GM21390 (cell line): ENCODE measurements at regions not wholly inside any gene's neighbourhood (a gene's known extent, or its start where the extent isn't known, plus 50 kb on each side); places are given as distances from the start of the nearest gene placed in this dataset.
"Not testable (repeated sequence)": the region's sequence is repeated elsewhere in the genome, so short reads cannot be mapped to it uniquely, and the experiment has no call there.

Experiments used
- ATAC-seq: cut with Tn5 transposase; IDR thresholded peaks from one replicate; pipeline ENCODE4 v1.9.1; 2021; ENCODE audit not compliant: unreplicated experiment

DNA sequence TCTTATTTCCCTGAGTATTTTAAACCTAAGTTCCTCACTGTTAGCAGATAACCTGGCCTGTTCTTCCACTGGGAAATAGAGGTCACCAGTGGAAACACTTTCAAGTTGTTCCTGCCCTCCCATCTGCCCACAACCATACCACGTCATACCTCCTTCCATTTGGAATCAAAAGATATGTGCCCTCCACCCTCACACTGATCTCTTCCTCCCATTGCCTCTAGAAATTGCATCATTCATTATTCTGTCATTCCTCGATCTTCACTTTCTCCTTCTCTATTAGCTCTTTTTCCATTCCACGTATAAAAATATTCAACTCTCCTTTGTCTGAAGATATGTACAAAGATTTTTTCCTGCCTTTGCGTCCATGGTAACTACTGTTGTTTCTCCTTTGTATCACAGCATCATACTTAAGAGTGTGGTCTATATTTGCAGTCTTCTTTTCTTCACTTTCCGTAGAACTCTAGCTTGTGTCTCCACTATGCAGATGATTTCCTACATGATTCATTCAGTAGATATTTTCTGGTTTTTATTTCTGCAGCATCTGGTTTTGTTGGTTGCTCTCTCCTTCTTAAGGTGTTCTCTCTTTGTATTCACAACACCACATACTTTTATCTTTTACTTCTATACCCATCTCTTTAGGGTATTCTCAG, 312.3 kb downstream of the REEP3 start:
- no peak for ATAC-seq

DNA sequence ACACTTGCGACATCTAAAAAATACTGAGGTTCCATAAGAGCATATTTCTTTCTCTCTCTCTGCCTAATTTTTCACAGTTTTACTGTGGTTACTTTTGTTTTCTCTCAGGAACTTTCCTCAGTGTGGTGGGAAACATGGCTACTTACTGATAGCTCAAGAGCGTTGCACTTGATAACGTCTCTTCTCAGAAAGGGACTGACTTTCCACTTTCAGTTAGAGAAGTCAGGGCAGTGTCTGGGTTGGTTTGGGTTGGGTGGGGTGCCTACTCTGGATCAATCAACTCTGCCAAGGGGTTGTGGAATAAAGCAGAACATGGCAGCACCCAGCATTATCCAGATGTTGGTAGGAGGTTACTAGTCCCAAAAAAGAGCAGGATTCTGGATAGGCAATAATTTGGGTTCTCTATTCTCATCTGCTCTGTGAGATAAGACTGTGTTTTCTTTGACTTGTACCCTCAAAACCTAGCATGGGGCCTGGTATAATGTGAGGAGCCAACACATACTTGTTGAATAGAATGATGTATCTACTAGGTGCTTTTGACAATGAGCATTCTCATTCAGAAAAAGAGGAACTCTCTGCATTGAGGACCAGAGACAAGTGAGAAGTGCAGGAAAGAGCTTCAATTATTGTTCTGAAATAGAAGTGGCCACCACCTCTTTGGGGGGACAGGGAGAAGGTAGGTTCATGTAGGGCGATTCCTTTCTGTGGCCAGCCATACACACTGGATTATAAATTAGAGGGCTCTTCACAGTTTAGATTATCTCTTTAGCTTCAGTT, 315.7 kb downstream of the REEP3 start:
- no peak for ATAC-seq

DNA sequence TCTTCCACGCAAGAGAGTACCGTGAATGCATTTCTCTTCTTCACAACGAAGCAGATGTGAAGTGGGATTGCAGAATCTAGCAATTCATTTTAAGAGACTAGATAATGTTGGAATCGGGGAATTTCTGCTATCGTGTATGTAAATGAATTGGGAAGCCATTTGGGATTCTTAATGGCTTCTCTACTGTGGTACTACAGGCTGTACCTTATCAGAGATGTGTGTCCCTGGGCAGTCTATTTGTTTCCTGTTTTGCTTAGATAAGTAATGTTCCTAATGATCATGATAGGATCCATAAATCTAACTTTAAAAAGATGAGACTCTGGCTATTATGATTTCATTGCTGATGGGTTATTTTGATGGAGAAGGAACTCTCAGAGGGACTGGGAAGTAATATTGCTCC, 320.6 kb downstream of the REEP3 start:
- ATAC-seq = no peak

DNA sequence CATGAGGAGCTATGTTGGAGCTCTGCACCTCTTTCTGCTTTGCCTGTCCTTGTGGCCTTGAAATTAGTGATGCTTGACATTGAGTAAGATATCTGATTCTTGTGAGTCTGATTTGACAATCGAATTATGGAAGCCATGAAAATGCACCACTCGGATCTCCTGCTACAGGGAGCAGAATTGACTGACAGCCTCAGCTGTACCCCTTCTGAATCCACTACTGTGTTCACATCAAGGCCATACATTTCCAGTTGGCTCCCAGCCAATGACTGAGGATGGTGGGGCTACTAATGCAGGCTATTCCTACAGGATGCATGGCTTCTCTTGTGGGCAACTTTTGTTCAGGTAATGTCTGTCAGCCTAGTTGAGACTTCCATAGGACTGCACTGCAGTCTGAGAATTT, 321.9 kb downstream of the REEP3 start:
- ATAC-seq = no peak

DNA sequence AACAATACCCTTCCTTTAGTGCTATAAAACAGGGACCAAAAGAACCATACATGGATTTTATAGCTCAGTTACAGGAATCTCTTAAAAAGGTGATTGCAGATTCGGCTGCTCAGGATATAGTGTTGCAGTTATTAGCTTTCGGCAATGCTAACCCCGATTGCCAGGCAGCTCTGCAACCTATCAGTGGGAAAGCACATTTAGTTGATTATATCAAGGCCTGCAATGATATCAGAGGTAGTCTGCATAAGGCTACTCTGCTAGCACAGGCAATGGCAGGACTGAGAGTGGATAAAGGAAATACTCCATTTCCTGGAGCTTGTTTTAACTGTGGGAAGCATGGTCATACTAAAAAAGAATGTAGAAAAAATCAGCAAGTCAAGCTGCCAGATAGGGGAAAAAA, 327.7 kb downstream of the REEP3 start:
- not testable (repeated sequence) for ATAC-seq

DNA sequence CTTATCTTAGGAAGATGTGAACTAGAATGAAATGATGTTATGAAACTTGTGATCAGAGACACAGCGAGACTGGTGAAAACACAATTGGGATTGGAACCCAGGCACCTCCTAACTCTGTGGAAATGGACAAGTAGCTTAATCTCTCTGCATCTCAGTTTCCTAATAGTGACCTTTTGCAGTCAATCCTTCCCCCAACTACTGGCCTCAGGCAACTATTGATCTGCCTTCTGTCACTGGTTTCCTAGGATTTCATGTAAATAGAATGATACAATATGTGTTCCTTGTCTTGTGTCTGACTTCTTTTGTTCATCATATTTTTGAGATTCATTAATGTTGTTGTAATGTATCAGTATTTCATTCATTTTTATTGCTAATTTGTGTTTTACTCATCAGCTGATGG, 341.7 kb downstream of the REEP3 start:
- no peak for ATAC-seq

DNA sequence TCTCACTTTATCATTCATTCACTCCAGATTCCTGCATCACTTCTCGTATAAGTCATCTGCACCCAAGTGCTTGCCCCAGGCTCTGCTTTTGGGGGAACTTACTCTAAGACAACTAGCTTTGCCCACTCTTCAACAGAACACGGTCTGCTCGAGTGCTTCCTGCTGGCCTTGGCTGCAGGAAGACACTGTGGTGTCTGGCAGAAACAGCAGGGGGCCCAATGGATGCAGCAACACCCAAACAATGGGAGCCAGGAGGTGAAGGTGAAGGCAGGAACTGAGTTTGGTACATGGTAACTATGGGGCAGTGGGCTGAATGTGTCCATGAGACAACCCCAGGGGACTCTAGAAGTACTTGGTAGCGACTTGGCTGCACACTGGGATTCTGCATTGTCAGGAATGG, 344.0 kb downstream of the REEP3 start:
- no peak for ATAC-seq

DNA sequence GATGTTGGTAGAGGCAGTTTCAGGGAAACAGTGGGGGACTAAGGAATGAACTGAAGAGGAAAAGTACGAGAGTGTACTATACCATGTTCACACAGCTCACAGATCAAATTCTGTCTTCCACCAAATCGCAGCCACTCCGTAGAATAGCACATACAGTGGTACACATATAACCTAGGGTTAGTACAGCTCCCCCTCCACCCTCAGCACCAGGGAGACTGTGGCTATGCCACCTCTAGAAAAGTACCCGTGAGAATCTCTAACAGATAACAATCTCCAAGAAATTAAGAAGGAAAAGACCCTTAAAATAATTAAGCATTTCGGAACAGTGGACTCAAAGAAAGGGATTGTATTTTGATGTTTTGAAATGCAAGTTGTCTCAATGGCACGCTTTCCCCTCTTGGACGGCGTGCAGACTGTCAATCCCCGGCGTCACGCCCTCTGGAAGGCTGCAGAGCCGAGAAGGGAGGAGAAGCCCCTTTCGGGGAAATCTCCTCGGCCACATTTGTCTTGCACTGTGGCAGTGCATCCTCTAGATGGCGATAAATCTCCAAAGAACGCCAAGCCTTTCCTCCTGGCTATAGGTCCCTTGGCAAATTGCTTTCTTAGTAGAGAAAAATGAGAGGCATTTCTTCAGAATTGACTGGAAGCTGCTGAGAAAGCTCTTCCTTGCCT, 345.0 kb downstream of the REEP3 start:
- peak; percentile 93 for ATAC-seq

DNA sequence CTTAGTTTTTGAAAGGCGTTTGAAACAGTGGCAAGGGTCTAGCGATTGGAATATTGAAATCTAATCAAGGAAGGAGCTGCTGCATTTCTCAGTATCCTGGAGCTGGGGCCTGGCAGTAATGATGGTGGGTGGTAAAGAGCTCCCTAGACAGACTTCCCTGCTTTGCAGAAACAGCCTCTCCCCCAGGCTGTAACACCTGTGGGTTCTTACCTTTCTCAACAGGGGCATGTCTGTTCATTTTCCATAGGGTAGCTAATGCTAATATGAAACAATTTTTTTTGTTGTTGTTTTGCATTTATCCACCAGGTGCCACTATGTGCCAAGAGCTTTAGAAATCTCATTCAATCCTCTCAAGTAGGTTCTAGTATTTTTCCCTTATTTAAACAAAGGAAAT, 345.5 kb downstream of the REEP3 start:
- ATAC-seq = peak; percentile 62

DNA sequence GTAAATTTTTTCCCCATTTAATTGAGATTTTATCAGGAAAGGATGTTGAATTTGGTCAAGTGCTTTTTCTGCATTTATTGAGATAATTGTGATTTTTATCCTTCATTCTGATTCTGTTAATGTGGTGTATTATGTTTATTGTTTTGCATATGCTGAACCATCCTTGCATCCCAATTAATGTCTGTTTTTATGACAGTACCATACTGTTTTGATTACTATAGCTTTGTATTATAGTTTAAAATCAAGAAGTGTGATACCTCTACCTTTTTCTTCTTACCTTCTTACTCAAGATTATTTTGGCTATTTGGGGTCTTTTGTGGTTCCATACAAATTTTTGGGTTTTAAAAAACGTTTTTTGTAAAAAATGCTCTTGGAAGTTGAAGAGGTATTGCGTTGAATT, 357.2 kb downstream of the REEP3 start:
- ATAC-seq = no peak

DNA sequence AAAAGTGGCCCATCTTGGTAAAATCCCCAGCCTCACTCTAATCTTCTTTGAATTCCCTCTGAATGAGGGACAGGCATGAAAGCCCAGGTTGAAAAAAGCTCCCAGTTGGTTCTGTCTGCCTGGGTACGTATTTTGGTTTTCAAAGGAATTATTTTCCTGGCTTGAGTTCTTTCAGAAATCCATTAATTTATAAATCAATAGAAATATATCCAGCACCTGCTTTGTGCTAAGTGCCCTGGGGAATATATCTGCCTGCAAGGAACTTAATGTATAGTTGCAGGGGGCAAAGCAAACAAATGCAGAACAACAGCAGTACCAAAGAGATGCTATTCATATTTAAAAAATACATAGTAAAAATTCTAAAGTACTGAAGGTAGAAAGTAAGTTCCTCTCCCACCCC, 362.7 kb downstream of the REEP3 start:
- no peak for ATAC-seq

DNA sequence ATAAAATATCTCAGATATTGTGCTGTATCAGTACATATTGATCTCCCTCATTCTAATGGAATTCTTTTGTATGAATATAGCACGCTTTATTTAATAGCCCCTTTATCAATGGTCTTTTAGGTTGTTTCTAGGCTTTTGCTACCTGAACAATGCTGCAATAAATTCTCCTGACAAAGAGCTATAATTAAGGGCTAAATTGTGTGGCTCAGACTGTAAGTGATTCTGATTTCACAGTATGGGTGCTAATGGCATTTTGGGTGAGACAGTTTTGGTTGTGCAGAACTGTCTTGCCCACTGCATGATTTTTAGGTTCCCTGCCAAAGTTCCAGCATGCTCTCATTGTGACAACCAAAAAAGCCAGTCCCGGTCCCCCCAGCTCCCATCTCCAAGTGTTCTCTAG, 363.2 kb downstream of the REEP3 start:
- no peak for ATAC-seq

DNA sequence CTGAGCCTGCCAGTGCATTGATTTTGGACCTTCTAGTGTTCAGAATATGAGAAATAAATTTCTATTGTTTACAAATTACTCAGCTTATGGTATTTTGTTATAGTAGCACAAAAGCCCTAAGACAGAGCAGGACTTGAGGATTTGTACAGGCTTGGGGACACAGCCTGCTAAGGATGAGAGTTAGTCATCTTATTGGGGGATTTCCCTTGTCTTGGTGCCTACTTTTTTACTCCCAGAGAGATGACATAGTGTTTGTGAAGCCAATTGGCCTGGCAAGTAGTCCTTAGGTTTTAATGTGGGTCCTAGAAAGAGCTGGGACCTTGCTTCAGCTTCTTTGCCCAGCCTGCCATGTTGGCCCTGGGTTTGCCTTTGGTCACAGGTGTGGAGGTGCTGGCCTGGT, 364.0 kb downstream of the REEP3 start:
- ATAC-seq = no peak

DNA sequence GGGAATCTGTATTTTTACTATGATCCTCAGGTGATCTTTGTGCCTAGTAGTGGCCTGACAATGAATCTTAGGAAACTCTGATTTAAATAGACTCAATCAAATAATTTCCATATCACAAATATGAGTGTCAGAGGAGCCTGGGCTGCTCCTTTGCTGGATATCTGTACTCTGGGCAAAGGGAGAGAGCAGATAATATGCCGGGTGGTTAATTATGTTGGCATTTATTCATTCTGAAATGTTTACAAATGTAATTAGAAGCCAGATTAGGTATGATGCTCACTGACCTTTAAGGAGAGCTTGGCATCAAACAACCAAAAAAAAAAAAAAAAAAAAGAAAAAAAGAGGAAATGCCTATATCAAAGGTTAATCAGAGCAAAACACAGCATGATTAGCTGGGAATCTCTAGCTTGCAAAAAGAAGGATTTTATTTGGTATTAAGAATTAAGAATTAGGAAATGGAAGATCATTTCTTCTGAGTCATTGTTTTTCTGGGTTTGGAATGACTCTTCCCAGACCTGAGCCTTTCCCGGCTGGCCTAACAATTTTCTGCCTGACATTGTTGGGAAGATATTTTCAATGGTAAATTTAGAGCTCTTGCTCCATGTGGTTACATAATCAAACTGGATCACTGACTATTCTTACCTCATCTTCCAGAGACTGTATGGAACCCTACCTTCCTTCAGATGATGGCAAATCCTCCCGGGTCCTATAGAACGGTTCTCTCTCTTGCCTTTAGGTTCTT, 365.3 kb downstream of the REEP3 start:
- ATAC-seq = no peak

DNA sequence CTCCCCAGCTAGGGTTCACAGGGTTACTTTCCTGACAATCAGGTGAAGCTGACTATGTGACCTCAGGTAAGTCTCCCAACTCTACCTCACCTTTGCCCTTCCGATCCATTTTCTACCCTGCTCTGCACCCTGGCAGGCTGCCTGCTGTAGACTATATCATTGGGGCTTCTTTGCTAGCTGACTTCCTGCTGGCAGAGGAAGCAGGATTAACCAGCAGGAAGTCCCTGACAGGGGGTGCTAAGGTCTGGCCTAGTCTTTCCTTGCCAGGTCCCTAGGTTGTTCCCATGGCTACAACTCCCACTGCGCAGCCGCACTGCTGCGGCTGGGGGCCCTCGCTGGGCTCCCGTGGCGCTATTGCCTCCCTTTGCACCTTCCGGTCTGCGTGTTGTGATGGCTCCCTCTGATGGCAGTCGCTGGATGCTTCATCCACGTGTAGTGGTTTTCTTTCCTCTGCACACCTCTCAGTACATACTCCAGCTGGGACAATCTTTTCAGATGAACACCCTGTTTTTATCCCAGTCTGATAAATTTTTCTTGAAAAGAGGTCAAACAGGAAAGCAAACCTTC, 365.9 kb downstream of the REEP3 start:
- ATAC-seq = no peak

DNA sequence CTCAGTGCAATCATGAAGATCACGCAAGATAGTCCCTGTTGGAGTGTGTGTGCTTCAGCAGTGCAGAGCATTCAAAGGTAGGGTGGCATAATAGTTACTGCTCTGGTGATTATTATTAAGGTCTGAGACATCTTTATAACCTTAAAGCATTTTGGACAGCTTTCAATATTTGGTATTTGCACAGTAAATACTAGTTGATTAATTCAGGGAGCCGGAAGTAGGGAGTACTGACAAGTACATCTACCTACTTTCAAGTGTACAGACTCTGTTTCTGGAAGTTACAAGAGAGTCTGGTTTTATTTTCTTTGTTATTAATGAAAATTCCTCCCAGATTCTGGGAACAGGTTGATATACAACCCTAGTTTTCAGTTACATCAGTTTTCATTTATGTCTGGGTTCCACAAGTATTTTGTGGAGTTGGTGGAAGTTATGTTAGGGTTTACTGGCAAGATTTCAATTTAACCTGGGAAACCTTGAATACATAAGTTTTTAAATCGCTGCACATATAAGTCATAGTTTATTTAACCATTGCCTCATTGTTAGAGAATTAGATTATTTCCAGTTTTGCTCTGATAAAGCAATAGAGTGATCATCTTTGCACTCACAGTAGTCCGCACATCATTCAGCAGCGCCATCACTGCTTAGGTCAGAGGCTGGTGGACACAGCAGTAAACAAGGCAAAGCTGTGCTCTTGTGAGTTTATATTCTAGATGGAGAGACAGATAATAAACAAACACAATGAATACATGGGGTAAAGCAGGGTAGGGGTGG, 366.6 kb downstream of the REEP3 start:
- no peak for ATAC-seq

DNA sequence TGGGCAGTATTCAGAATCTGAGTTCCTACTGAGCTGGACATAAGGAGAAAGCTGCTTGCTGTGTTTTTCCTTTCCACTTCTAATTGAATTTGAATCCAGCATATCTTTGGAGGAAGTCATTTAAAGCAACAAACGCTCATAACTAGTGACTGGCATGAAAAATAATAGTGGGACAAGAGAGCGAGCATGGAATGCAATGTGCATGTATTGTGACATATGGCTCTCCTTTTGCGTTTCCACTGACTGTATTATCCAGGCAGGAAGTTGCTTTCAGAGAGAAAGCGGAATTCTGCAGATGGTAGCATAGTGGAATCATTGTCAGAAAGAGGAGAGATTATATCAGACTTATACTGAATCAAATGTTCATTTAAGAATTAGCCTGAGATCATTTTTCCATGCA, 368.6 kb downstream of the REEP3 start:
- ATAC-seq = no peak

DNA sequence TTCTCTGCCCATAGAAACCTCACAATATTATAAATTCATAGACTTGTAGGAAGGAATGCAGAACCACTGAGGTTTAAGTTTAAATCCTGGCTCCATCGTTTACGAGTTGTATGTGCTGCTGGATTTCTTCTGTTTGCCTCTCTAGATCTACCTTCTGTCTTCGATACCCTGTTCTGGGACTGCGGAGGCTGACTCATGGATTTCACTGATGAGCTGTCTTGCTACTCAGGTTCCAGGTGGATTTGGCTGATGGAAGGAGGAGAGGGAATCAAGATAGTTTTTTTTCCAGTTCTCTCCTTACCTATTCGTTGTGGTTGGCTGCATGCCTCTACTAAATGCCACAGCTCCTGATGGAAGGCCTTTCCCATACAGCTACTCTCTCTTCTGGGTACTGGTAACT, 375.8 kb downstream of the REEP3 start:
- ATAC-seq = no peak

DNA sequence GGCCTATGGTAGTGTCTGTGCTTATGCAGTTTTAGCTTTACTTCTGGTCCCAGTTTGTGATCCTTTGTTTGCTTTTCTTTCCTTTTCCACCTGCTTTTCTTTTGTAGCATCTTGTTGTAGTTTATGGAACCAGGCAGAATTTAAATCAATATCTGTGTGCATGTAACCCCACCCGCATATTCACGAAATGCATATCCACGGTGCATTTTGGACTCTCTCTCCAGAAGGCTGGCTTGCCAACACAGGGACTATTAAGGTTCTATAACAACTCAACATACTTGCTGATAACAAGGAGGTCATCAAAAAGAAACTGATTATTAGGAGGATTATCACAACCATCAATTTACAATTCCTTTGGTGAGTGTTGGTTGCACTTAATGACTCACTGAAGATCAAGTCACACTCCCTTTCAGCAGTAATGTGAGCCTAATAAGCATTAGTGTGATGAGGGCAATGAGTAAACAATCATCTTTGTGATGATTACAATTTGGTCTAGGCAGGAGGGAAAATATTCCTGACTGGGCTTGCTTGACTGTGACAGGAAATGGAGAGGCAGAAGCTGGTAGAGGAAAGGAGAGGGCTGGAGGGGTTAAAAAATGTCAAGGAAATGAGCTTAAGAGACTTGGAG, 378.6 kb downstream of the REEP3 start:
- ATAC-seq = no peak

DNA sequence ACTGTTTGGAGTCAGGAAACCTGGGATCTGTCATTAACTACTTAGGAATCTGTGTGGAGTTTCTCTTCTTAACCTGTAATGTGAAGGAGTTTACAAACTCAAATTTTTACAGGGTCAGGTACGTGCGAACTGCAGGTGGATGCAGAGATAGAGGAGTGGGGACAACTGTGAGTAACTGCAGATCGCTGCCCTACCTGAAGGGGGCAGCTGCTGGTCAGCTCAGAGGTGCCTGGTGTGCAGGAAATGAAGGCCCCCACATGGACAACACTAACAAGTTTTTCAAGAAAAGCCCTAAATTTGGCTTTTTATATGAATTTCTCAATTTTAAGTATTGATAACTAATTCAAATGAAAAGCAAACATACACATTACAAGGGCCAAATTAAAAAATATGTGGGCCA, 380.0 kb downstream of the REEP3 start:
- ATAC-seq = no peak
